Endodermal cell (in vitro differentiated cells): ENCODE measurements at regions not wholly inside any gene's neighbourhood (a gene's known extent, or its start where the extent isn't known, plus 50 kb on each side); places are given as distances from the start of the nearest gene placed in this dataset.

Experiments used
- DNase-seq: peaks from one replicate; pipeline ENCODE4 v3.0.0-alpha.2; 2017
- H3K27ac ChIP-seq: 2 replicates; pipeline ENCODE4 v1.5.1; 2013; ENCODE audit warnings: mild to moderate bottlenecking, low read depth, low read length, moderate library complexity
- H3K27me3 ChIP-seq: 2 replicates; pipeline ENCODE4 v1.6.1; 2013; ENCODE audit warnings: mild to moderate bottlenecking, low read length, moderate library complexity; ENCODE audit not compliant: insufficient read depth, control insufficient read depth, poor library complexity, severe bottlenecking
- H3K36me3 ChIP-seq: 2 replicates; pipeline ENCODE4 v1.7.0; 2013; ENCODE audit warnings: mild to moderate bottlenecking, low read length, moderate library complexity; ENCODE audit not compliant: control insufficient read depth, insufficient read depth
- H3K4me1 ChIP-seq: one replicate; pipeline ENCODE4 v1.7.0; 2013; ENCODE audit warnings: low read length; ENCODE audit not compliant: control insufficient read depth, insufficient read depth
- H3K4me3 ChIP-seq: 2 replicates; pipeline ENCODE4 v1.5.1; 2013; ENCODE audit warnings: mild to moderate bottlenecking, low read length, moderate library complexity
- H3K9ac ChIP-seq: 2 replicates; pipeline ENCODE4 v1.6.1; 2013; ENCODE audit warnings: mild to moderate bottlenecking, low read length, moderate library complexity; ENCODE audit not compliant: poor library complexity, severe bottlenecking; ENCODE audit errors: extremely low read depth
- H3K9me3 ChIP-seq: 2 replicates; pipeline ENCODE4 v1.6.1; 2013; ENCODE audit warnings: mild to moderate bottlenecking, low read length, moderate library complexity; ENCODE audit not compliant: control insufficient read depth
- H3K27ac Mint-ChIP-seq: 2 replicates; pipeline ENCODE4 v1.8.0; 2020; ENCODE audit warnings: mixed read lengths
- H3K27me3 Mint-ChIP-seq: 2 replicates; pipeline ENCODE4 v1.8.0; 2021; ENCODE audit warnings: mild to moderate bottlenecking, mixed read lengths; ENCODE audit not compliant: insufficient read depth
- H3K36me3 Mint-ChIP-seq: 2 replicates; pipeline ENCODE4 v1.8.0; 2020; ENCODE audit warnings: low read depth, mixed read lengths
- H3K4me1 Mint-ChIP-seq: 2 replicates; pipeline ENCODE4 v1.8.0; 2020; ENCODE audit warnings: mixed read lengths
- H3K4me3 Mint-ChIP-seq: 2 replicates; pipeline ENCODE4 v1.8.0; 2020; ENCODE audit warnings: mild to moderate bottlenecking, moderate library complexity, mixed read lengths
- H3K9me3 Mint-ChIP-seq: 2 replicates; pipeline ENCODE4 v1.8.0; 2020; ENCODE audit warnings: mild to moderate bottlenecking, mixed read lengths
- WGBS, 2 experiments: methylation state at CpG; one replicate each; pipeline versions ENCODE4 v1.1.5 to v1.1.7; 2013; ENCODE audit warnings: missing lambda C conversion rate in 2 of 2, mixed read lengths in 1 of 2; ENCODE audit not compliant: insufficient coverage in 1 of 2, insufficient read length in 1 of 2; 5-methylcytosine and 5-hydroxymethylcytosine counted together
- TF ChIP-seq, protein P1 (sequence below): fragments of 200-600 bp; sonication (generic); conservative IDR thresholded peaks from 2 replicates; pipeline ENCODE4 v1.5.0; 2021; ENCODE audit warnings: antibody characterized with exemption, mild to moderate bottlenecking

DNA sequence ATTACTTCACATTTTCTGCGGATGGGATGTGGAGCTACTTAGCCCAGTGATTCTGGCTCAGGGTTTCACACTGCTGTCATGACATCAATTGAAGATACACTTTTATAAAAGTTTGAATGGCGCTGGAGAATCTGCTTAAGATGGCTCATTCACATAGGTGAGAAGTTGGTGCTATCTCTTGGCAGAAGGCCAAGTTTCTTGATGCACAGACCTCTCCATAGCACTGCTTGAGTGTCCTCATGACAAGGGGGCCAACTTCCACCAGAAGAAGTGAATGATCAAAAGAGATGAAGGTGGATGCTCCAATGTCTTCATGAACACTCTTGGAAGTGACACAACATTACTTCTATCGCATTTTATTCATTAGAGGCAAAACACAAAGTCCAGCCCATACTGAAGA is 403.7 kb upstream of the CCNG1 start:
- Mint-ChIP-seq H3K27me3 (no peaks in the 10 kb centered on the region), H3K9me3 (peaks cover 22% of the 10 kb centered on the region), H3K36me3 (peaks cover 3% of the 10 kb centered on the region), H3K27ac (no peak overlapping the region), H3K4me3 (no peak overlapping the region), H3K4me1 (no peaks in the 10 kb centered on the region)
- no peak for DNase-seq
- no peak overlapping the region for H3K9ac ChIP-seq
- no peaks in the 10 kb centered on the region for H3K4me1 ChIP-seq
- H3K27me3 ChIP-seq = no peaks in the 10 kb centered on the region
- WGBS, 2 experiments = 31 to 50% methylated on average over 2 to 3 of the region's 3 CpGs
- TF ChIP-seq, protein P1, sequence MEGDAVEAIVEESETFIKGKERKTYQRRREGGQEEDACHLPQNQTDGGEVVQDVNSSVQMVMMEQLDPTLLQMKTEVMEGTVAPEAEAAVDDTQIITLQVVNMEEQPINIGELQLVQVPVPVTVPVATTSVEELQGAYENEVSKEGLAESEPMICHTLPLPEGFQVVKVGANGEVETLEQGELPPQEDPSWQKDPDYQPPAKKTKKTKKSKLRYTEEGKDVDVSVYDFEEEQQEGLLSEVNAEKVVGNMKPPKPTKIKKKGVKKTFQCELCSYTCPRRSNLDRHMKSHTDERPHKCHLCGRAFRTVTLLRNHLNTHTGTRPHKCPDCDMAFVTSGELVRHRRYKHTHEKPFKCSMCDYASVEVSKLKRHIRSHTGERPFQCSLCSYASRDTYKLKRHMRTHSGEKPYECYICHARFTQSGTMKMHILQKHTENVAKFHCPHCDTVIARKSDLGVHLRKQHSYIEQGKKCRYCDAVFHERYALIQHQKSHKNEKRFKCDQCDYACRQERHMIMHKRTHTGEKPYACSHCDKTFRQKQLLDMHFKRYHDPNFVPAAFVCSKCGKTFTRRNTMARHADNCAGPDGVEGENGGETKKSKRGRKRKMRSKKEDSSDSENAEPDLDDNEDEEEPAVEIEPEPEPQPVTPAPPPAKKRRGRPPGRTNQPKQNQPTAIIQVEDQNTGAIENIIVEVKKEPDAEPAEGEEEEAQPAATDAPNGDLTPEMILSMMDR = no peak
- H3K27ac ChIP-seq = no peak overlapping the region
- H3K9me3 ChIP-seq = no peaks in the 10 kb centered on the region
- H3K36me3 ChIP-seq = no peaks in the 10 kb centered on the region
- H3K4me3 ChIP-seq = no peak overlapping the region

GRCh38 chr5:163041254-163041653 is 396.1 kb upstream of the CCNG1 start:
- no peak for DNase-seq
- Mint-ChIP-seq H3K36me3 (peaks cover 2% of the 10 kb centered on the region), H3K27ac (no peak overlapping the region), H3K27me3 (no peaks in the 10 kb centered on the region), H3K9me3 (peaks cover 15% of the 10 kb centered on the region), H3K4me1 (peaks cover 15% of the 10 kb centered on the region), H3K4me3 (no peak overlapping the region)
- H3K4me1 ChIP-seq = peaks cover 4% of the 10 kb centered on the region
- peak overlapping the region; percentile 51 for H3K4me3 ChIP-seq
- no peaks in the 10 kb centered on the region for H3K27me3 ChIP-seq
- peaks cover 29% of the 10 kb centered on the region for H3K9me3 ChIP-seq
- H3K9ac ChIP-seq = no peak overlapping the region
- TF ChIP-seq, protein P1 = no peak
- H3K36me3 ChIP-seq = no peaks in the 10 kb centered on the region
- 91% methylated on average over 1 of the region's 1 CpG for WGBS, 2 experiments
- no peak overlapping the region for H3K27ac ChIP-seq

- H3K4me3 Mint-ChIP-seq = no peak overlapping the region
Measured at GRCh38 chr5:163079618-163080017, 357.8 kb upstream of the CCNG1 start.

More at GRCh38 chr5:163079618-163080017, 357.8 kb upstream of the CCNG1 start:
- Mint-ChIP-seq H3K9me3 (peaks cover 30% of the 10 kb centered on the region), H3K4me1 (no peaks in the 10 kb centered on the region), H3K27ac (no peak overlapping the region), H3K27me3 (no peaks in the 10 kb centered on the region), H3K36me3 (no peaks in the 10 kb centered on the region)
- peak; percentile 54 for DNase-seq
- TF ChIP-seq, protein P1 = peak; percentile 79
- 81 to 100% methylated on average over 1 to 3 of the region's 3 CpGs for WGBS, 2 experiments
- H3K27ac ChIP-seq = no peak overlapping the region
- H3K9ac ChIP-seq = no peak overlapping the region
- H3K4me1 ChIP-seq = no peaks in the 10 kb centered on the region
- H3K4me3 ChIP-seq = no peak overlapping the region
- no peaks in the 10 kb centered on the region for H3K36me3 ChIP-seq
- no peaks in the 10 kb centered on the region for H3K27me3 ChIP-seq
- peaks cover 6% of the 10 kb centered on the region for H3K9me3 ChIP-seq
